T-helper 17 cell (primary cell): ENCODE measurements at regions not wholly inside any gene's neighbourhood (a gene's known extent, or its start where the extent isn't known, plus 50 kb on each side); places are given as distances from the start of the nearest gene placed in this dataset.

Experiments
- ATAC-seq: fragments of 150-1000 bp; cut with Tn5 transposase; 2 replicates; pipeline ENCODE4 v1.10.0; 2021; ENCODE audit warnings: mild to moderate bottlenecking, moderate library complexity
- DNase-seq, 3 donors: peaks; one replicate each; pipeline versions ENCODE4 v3.0.0 to v3.0.0-alpha.2; 2020 to 2021
- H3K9me3 ChIP-seq: one replicate; pipeline ENCODE4 v1.7.0; 2013; ENCODE audit warnings: low read length, mild to moderate bottlenecking; ENCODE audit not compliant: control insufficient read depth, poor library complexity, severe bottlenecking
- H3K27ac Mint-ChIP-seq: one replicate; pipeline ENCODE4 v1.8.0; 2022; ENCODE audit warnings: mild to moderate bottlenecking, moderate library complexity, mixed read lengths
- H3K27me3 Mint-ChIP-seq: one replicate; pipeline ENCODE4 v1.8.0; 2022; ENCODE audit warnings: mixed read lengths
- H3K36me3 Mint-ChIP-seq: one replicate; pipeline ENCODE4 v1.8.0; 2022; ENCODE audit warnings: low read depth, mixed read lengths
- H3K4me1 Mint-ChIP-seq: one replicate; pipeline ENCODE4 v1.8.0; 2022; ENCODE audit warnings: mild to moderate bottlenecking, mixed read lengths
- H3K4me3 Mint-ChIP-seq: one replicate; pipeline ENCODE4 v1.8.0; 2022; ENCODE audit warnings: mild to moderate bottlenecking, moderate library complexity, mixed read lengths

DNA sequence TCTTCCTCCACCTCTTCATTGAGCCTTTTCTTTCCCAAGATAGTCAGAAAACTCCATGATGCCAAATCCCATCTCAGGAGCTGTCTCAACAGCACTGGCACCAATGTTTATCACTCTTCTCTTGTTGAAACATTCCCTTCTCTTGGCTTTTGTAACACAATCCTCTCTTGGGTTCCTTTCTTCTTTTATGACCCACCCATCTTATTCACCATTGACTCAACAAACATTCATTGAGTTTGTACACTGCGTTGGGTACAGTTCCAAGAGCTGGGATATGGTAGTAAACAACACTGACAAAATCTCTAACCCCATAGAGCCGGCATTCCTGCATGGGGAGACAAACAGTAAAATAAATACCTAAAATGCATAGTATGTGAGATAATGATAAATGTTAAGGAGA lies 577.5 kb downstream of the INHBA start:
- Mint-ChIP-seq H3K4me1 (no peaks in the 10 kb centered on the region), H3K27me3 (no peaks in the 10 kb centered on the region), H3K4me3 (no peak overlapping the region), H3K27ac (no peak overlapping the region), H3K36me3 (no peaks in the 10 kb centered on the region)
- DNase-seq (no peak), ATAC-seq (no peak)
- H3K9me3 ChIP-seq, result no peaks in the 10 kb centered on the region

GRCh38 chr7:41122256-41122987 lies 580.5 kb downstream of the INHBA start:
- Mint-ChIP-seq H3K4me1 (no peaks in the 10 kb centered on the region), H3K36me3 (no peaks in the 10 kb centered on the region), H3K27me3 (no peaks in the 10 kb centered on the region), H3K27ac (no peak overlapping the region), H3K4me3 (no peak overlapping the region)
- H3K9me3 ChIP-seq, result no peaks in the 10 kb centered on the region
- no peak for ATAC-seq
- DNase-seq, result no peak

DNA sequence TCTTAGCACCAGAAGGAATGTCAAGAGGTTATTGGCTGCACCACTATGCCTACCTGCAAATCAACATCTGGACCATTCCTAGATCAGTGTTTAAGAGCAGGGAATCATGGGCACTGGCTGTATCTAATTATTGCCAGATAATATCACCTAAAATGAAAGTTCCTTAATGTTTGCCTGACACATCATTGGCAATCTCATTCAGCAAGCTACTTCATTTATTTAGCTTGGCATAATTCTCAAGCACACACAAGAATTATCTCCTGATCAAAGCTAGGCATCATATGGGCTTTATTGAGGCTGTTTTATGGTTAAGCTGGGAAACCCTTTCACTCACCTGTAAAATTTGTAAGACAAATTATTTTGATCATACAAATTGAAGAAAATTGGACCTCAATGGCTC lies 581.7 kb downstream of the INHBA start:
- Mint-ChIP-seq H3K4me3 (no peak overlapping the region), H3K27me3 (no peaks in the 10 kb centered on the region), H3K27ac (no peak overlapping the region), H3K4me1 (no peaks in the 10 kb centered on the region), H3K36me3 (no peaks in the 10 kb centered on the region)
- ATAC-seq (no peak), DNase-seq (no peak)
- no peaks in the 10 kb centered on the region for H3K9me3 ChIP-seq

GRCh38 chr7:41118486-41118885 lies 584.4 kb downstream of the INHBA start:
- Mint-ChIP-seq H3K36me3 (no peaks in the 10 kb centered on the region), H3K4me1 (no peaks in the 10 kb centered on the region), H3K4me3 (no peak overlapping the region), H3K27me3 (no peaks in the 10 kb centered on the region), H3K27ac (no peak overlapping the region)
- no peaks in the 10 kb centered on the region for H3K9me3 ChIP-seq
- ATAC-seq (no peak), DNase-seq (no peak)

GRCh38 chr7:41117431-41117830 lies 585.5 kb downstream of the INHBA start:
- H3K4me1 Mint-ChIP-seq, result no peaks in the 10 kb centered on the region
- H3K9me3 ChIP-seq, result no peaks in the 10 kb centered on the region
- H3K27ac Mint-ChIP-seq, result no peak overlapping the region
- no peaks in the 10 kb centered on the region for H3K27me3 Mint-ChIP-seq
- no peak overlapping the region for H3K4me3 Mint-ChIP-seq
- ATAC-seq (no peak), DNase-seq (no peak)
- no peaks in the 10 kb centered on the region for H3K36me3 Mint-ChIP-seq

- no peaks in the 10 kb centered on the region for H3K27me3 Mint-ChIP-seq
- ATAC-seq (no peak), DNase-seq (no peak)
- H3K9me3 ChIP-seq, result no peaks in the 10 kb centered on the region
- no peak overlapping the region for H3K27ac Mint-ChIP-seq
- H3K36me3 Mint-ChIP-seq, result no peaks in the 10 kb centered on the region
- H3K4me3 Mint-ChIP-seq, result no peak overlapping the region
- no peaks in the 10 kb centered on the region for H3K4me1 Mint-ChIP-seq
Measured at GRCh38 chr7:41116817-41117216, 586.1 kb downstream of the INHBA start.

DNA sequence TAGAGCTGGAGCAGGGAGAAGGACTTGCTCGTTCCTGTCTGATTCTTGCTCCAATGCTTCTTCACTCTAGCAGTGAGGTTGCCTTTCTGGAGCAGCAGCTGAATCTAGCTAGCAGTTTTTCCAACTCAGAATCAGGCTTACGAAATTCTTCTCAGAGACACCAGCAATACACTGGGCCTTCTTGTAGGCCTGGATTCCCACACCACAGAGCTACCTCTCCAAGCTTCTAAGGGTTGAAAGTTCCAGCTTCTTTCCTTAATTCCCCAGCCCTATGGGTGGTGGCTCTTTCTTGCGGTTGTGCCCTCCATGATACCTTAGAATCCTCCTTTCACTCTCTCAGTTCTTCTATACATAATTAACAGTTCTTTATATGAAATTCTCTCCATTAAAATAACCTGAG lies 586.6 kb downstream of the INHBA start:
- Mint-ChIP-seq H3K36me3 (no peaks in the 10 kb centered on the region), H3K4me3 (no peak overlapping the region), H3K27me3 (no peaks in the 10 kb centered on the region), H3K27ac (no peak overlapping the region), H3K4me1 (no peaks in the 10 kb centered on the region)
- DNase-seq (no peak), ATAC-seq (no peak)
- H3K9me3 ChIP-seq, result no peaks in the 10 kb centered on the region

- Mint-ChIP-seq H3K27me3 (no peaks in the 10 kb centered on the region), H3K27ac (no peak overlapping the region), H3K4me3 (no peak overlapping the region), H3K36me3 (no peaks in the 10 kb centered on the region), H3K4me1 (no peaks in the 10 kb centered on the region)
- no peaks in the 10 kb centered on the region for H3K9me3 ChIP-seq
- ATAC-seq (no peak), DNase-seq (no peak)
Measured at GRCh38 chr7:41114691-41115090, 588.2 kb downstream of the INHBA start.

- no peaks in the 10 kb centered on the region for H3K27me3 Mint-ChIP-seq
- no peaks in the 10 kb centered on the region for H3K9me3 ChIP-seq
- H3K36me3 Mint-ChIP-seq, result no peaks in the 10 kb centered on the region
- H3K4me3 Mint-ChIP-seq, result no peak overlapping the region
- ATAC-seq (no peak), DNase-seq (no peak)
- H3K27ac Mint-ChIP-seq, result no peak overlapping the region
- no peaks in the 10 kb centered on the region for H3K4me1 Mint-ChIP-seq
Measured at GRCh38 chr7:41114131-41114530, 588.8 kb downstream of the INHBA start.

- DNase-seq, result no peak
- H3K9me3 ChIP-seq, result no peaks in the 10 kb centered on the region
- ATAC-seq, result no peak
- Mint-ChIP-seq H3K4me3 (no peak overlapping the region), H3K4me1 (no peaks in the 10 kb centered on the region), H3K27ac (no peak overlapping the region), H3K27me3 (no peaks in the 10 kb centered on the region), H3K36me3 (no peaks in the 10 kb centered on the region)
Measured at GRCh38 chr7:41113719-41114118, 589.2 kb downstream of the INHBA start.

DNA sequence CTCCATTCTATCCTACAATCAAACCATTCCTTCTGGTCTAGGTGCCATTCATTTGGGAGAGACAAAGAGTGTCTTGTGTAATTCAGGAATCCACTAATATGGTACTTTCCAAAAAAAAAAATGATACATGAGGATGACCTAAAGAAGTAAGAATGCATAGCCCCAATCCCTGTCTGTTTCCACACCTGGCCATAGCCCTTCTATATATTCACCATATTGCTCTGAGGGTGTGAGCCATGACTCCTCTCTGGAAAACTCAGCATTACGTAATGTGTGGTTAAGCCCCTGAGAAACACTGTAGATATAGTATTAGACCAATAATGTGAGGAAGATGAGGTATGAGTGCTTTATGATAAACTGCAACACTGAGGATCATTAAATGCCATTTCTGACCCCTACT lies 592.7 kb downstream of the INHBA start:
- no peak overlapping the region for H3K27ac Mint-ChIP-seq
- H3K4me1 Mint-ChIP-seq, result no peaks in the 10 kb centered on the region
- H3K27me3 Mint-ChIP-seq, result no peaks in the 10 kb centered on the region
- ATAC-seq (no peak), DNase-seq (no peak)
- H3K9me3 ChIP-seq, result no peaks in the 10 kb centered on the region
- H3K36me3 Mint-ChIP-seq, result no peaks in the 10 kb centered on the region
- H3K4me3 Mint-ChIP-seq, result no peak overlapping the region

- H3K9me3 ChIP-seq, result no peaks in the 10 kb centered on the region
- no peak for ATAC-seq
- no peaks in the 10 kb centered on the region for H3K36me3 Mint-ChIP-seq
- H3K4me3 Mint-ChIP-seq, result no peak overlapping the region
- H3K4me1 Mint-ChIP-seq, result no peaks in the 10 kb centered on the region
- no peak overlapping the region for H3K27ac Mint-ChIP-seq
- no peak for DNase-seq
- no peaks in the 10 kb centered on the region for H3K27me3 Mint-ChIP-seq
Measured at GRCh38 chr7:41108821-41109220, 594.1 kb downstream of the INHBA start.

GRCh38 chr7:41107938-41108448 lies 594.9 kb downstream of the INHBA start:
- ATAC-seq, result no peak
- no peak for DNase-seq
- no peaks in the 10 kb centered on the region for H3K9me3 ChIP-seq
- no peaks in the 10 kb centered on the region for H3K27me3 Mint-ChIP-seq
- H3K4me3 Mint-ChIP-seq, result no peak overlapping the region
- H3K4me1 Mint-ChIP-seq, result no peaks in the 10 kb centered on the region
- no peaks in the 10 kb centered on the region for H3K36me3 Mint-ChIP-seq
- H3K27ac Mint-ChIP-seq, result no peak overlapping the region

DNA sequence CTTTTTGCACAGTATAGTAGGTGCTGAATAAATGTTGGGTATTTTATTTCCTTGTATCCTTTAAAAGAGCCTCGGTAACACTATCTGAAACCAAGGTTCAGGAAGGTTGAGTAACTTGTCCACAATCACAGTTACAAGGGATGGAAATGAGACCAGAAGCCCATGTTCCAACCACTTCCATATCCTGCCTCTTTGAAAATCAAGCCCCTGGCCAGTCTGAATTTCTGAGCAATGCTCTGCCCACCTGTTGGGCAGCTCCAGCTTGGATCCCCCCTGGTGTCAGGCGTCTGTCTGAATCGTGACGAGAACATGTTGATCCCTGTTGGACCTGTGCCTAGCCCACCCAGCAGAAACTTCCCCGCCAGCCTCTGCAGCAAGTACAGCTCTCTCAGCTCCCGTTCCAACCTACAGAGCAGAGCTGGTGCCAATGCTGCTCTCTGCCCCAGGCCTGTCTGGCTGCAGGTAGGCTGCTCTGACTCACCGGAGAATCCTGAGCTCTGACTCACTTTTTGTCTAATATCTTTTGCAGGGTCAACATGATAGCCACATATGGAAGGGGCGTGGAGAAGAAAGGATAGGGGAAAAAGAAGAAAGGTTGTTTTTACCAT lies 595.5 kb downstream of the INHBA start:
- Mint-ChIP-seq H3K27ac (no peak overlapping the region), H3K4me1 (no peaks in the 10 kb centered on the region), H3K4me3 (no peak overlapping the region), H3K36me3 (no peaks in the 10 kb centered on the region), H3K27me3 (no peaks in the 10 kb centered on the region)
- DNase-seq (no peak), ATAC-seq (no peak)
- no peaks in the 10 kb centered on the region for H3K9me3 ChIP-seq
